NB4 (cell line): ENCODE measurements at regions not wholly inside any gene's neighbourhood (a gene's known extent, or its start where the extent isn't known, plus 50 kb on each side); places are given as distances from the start of the nearest gene placed in this dataset.

Source experiments
- MAX ChIP-seq: IDR thresholded peaks from 2 replicates; pipeline ENCODE4 v1.6.1; 2011; ENCODE audit warnings: low read depth, low read length
- MYC ChIP-seq: IDR thresholded peaks from 2 replicates; pipeline ENCODE4 v1.6.1; 2011; ENCODE audit warnings: low read depth, low read length
- POLR2A ChIP-seq: IDR thresholded peaks from 2 replicates; pipeline ENCODE4 v1.6.1; 2011; ENCODE audit warnings: mild to moderate bottlenecking; ENCODE audit not compliant: insufficient read length; ENCODE audit errors: extremely low read depth
- TF ChIP-seq, protein P1 (sequence below): IDR thresholded peaks from one replicate; pipeline ENCODE4 v1.5.1; 2012; ENCODE audit warnings: low read depth, low read length

DNA sequence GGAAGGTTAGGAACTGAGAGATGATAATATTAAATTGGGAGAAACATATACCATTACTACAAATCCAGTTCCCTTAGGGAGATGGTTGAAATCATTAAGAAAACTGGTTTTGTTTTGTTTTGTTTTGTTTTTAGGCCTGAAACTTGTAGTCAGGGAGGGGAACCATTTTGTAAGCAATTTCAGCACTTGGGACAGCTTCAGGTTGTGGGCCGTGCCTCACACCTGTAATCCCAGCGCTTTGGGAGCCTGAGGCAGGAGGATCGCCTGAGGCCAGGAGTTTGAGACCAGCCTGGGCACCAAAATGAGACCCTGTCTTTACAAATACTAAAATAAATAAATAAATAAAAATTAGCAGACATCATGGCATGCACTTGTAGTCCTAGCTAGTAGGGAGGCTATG is 694.3 kb upstream of the NR5A2 start:
- TF ChIP-seq, protein P1, sequence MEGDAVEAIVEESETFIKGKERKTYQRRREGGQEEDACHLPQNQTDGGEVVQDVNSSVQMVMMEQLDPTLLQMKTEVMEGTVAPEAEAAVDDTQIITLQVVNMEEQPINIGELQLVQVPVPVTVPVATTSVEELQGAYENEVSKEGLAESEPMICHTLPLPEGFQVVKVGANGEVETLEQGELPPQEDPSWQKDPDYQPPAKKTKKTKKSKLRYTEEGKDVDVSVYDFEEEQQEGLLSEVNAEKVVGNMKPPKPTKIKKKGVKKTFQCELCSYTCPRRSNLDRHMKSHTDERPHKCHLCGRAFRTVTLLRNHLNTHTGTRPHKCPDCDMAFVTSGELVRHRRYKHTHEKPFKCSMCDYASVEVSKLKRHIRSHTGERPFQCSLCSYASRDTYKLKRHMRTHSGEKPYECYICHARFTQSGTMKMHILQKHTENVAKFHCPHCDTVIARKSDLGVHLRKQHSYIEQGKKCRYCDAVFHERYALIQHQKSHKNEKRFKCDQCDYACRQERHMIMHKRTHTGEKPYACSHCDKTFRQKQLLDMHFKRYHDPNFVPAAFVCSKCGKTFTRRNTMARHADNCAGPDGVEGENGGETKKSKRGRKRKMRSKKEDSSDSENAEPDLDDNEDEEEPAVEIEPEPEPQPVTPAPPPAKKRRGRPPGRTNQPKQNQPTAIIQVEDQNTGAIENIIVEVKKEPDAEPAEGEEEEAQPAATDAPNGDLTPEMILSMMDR, result no peak
- TF ChIP-seq MAX (no peak), MYC (no peak), POLR2A (no peak)
